Right atrium auricular region (tissue), 2 donors: ENCODE measurements at regions not wholly inside any gene's neighbourhood (a gene's known extent, or its start where the extent isn't known, plus 50 kb on each side); places are given as distances from the start of the nearest gene placed in this dataset.

ENCODE experiments used
- DNase-seq: peaks from one replicate; pipeline ENCODE4 v3.0.0-alpha.2; 2019; ENCODE audit warnings: low spot score
- H3K27ac ChIP-seq, 2 donors: fragments of 200-600 bp; sonication (generic); 1 replicate in 1 of 2; 2 replicates in 1 of 2; pipeline ENCODE4 v1.5.1; 2016 to 2019
- H3K27me3 ChIP-seq, 2 donors: fragments of 200-600 bp; sonication (generic); one replicate each; pipeline versions ENCODE4 v1.5.1 to v1.6.0; 2017 to 2019
- H3K36me3 ChIP-seq: fragments of 200-600 bp; sonication (generic); one replicate; pipeline ENCODE4 v1.5.1; 2016
- H3K4me1 ChIP-seq, 2 donors: fragments of 200-600 bp; sonication (generic); one replicate each; pipeline versions ENCODE4 v1.5.1 to v1.6.0; 2017 to 2019
- H3K4me3 ChIP-seq, 2 donors: fragments of 200-600 bp; sonication (generic); 1 replicate in 1 of 2; 2 replicates in 1 of 2; pipeline ENCODE4 v1.5.1; 2017 to 2019; ENCODE audit warnings: mild to moderate bottlenecking in 1 of 2, moderate library complexity in 1 of 2
- H3K9me3 ChIP-seq, 2 donors: fragments of 200-600 bp; sonication (generic); one replicate each; pipeline ENCODE4 v1.5.1; 2019
- TF ChIP-seq, protein P1 (sequence below), 2 donors: fragments of 200-600 bp; sonication (generic); IDR thresholded peaks; one replicate each; pipeline ENCODE4 v1.5.1; 2019; ENCODE audit warnings: antibody characterized with exemption in 2 of 2

GRCh38 chr4:57426779-57427395 is 316.7 kb upstream of the IGFBP7 start:
- H3K4me1 ChIP-seq = no peaks in the 10 kb centered on the region
- H3K9me3 ChIP-seq = no peaks in the 10 kb centered on the region
- no peak overlapping the region for H3K27ac ChIP-seq
- H3K27me3 ChIP-seq = no peaks in the 10 kb centered on the region
- H3K36me3 ChIP-seq = no peaks in the 10 kb centered on the region
- H3K4me3 ChIP-seq = no peak overlapping the region
- TF ChIP-seq, protein P1, sequence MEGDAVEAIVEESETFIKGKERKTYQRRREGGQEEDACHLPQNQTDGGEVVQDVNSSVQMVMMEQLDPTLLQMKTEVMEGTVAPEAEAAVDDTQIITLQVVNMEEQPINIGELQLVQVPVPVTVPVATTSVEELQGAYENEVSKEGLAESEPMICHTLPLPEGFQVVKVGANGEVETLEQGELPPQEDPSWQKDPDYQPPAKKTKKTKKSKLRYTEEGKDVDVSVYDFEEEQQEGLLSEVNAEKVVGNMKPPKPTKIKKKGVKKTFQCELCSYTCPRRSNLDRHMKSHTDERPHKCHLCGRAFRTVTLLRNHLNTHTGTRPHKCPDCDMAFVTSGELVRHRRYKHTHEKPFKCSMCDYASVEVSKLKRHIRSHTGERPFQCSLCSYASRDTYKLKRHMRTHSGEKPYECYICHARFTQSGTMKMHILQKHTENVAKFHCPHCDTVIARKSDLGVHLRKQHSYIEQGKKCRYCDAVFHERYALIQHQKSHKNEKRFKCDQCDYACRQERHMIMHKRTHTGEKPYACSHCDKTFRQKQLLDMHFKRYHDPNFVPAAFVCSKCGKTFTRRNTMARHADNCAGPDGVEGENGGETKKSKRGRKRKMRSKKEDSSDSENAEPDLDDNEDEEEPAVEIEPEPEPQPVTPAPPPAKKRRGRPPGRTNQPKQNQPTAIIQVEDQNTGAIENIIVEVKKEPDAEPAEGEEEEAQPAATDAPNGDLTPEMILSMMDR (IDR thresholded peaks at IDR 0.05) = peak; percentile 52 to 71
- no peak for DNase-seq

GRCh38 chr4:57425610-57426009 is 315.4 kb upstream of the IGFBP7 start:
- H3K4me3 ChIP-seq = no peak overlapping the region
- H3K27ac ChIP-seq = no peak overlapping the region
- no peak for DNase-seq
- TF ChIP-seq, protein P1 (IDR thresholded peaks at IDR 0.05) = no peak
- no peaks in the 10 kb centered on the region for H3K4me1 ChIP-seq
- no peaks in the 10 kb centered on the region for H3K36me3 ChIP-seq
- no peaks in the 10 kb centered on the region for H3K9me3 ChIP-seq
- no peaks in the 10 kb centered on the region for H3K27me3 ChIP-seq

- Histone ChIP-seq H3K9me3 (no peaks in the 10 kb centered on the region), H3K27me3 (no peaks in the 10 kb centered on the region), H3K27ac (no peak overlapping the region), H3K4me1 (no peaks in the 10 kb centered on the region), H3K36me3 (no peaks in the 10 kb centered on the region), H3K4me3 (no peak overlapping the region)
- peak; percentile 75 for DNase-seq
- TF ChIP-seq, protein P1 (IDR thresholded peaks at IDR 0.05) = no peak
These were observed 314.2 kb upstream of the IGFBP7 start for GRCh38 chr4:57424232-57424897.

DNA sequence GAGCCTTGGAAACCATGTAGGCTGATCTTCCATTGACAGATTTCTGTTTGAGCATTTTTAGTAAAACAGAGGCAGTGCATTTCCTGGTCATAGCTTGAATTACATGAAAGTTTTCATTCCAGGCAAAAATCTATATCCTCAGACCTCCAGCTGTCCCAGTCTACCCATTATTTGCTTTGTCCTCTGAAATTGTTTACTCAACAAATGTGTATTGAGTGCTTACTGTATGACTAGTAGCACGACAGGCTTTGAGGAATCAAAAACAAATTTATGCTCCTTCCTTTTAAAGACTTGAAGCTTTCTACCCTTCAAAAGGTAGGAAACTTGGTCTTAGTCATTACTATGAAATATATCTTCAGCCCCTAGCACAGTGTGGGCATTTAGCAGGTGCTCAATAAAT is 307.9 kb upstream of the IGFBP7 start:
- no peaks in the 10 kb centered on the region for H3K36me3 ChIP-seq
- no peaks in the 10 kb centered on the region for H3K27me3 ChIP-seq
- TF ChIP-seq, protein P1 (IDR thresholded peaks at IDR 0.05) = no peak
- no peak overlapping the region for H3K4me3 ChIP-seq
- no peak for DNase-seq
- no peak overlapping the region for H3K27ac ChIP-seq
- no peaks in the 10 kb centered on the region for H3K9me3 ChIP-seq
- H3K4me1 ChIP-seq = no peaks in the 10 kb centered on the region

DNA sequence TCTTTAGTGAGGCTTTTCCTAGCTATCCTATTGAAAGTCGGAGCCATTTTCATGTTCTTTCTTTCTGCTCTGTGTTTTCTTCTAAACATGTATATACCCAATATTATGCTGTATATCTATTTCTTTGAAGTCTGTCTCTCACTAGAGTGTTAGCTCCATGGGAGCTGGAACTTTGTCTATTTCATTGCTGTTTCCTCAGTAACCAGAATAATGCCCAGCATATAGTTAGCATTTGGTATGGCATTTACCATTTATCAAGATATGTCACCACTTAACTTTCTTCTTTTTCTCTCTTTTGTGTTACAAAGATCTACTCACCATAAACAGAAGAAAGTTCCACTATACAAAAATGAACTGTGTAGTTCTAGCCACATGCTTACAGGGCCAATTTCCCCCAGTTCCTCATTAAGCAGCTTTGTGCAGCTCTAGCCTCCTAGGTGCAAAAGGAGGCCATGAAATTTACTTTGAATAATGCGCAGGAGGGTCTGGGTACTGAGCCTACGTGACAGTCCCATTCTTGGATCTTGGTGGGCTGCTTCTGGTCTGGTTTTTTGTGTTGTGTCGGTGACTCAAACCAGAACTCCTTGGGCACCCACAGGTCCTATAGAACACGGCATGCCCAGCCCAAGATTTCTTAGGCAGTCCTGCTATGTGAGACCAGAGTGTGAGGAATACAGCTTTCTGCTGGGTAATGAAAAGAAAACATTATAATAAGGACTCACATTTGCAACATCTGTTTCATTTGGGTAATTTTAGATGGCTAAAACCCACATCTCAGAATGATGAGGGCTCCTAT is 302.3 kb upstream of the IGFBP7 start:
- TF ChIP-seq, protein P1 (IDR thresholded peaks at IDR 0.05) = no peak
- H3K27me3 ChIP-seq = no peaks in the 10 kb centered on the region
- H3K4me3 ChIP-seq = no peak overlapping the region
- H3K4me1 ChIP-seq = no peaks in the 10 kb centered on the region
- no peaks in the 10 kb centered on the region for H3K36me3 ChIP-seq
- no peak overlapping the region for H3K27ac ChIP-seq
- DNase-seq = no peak
- H3K9me3 ChIP-seq = no peaks in the 10 kb centered on the region
